PC-3 (cell line): ENCODE measurements at regions not wholly inside any gene's neighbourhood (a gene's known extent, or its start where the extent isn't known, plus 50 kb on each side); places are given as distances from the start of the nearest gene placed in this dataset.

ENCODE experiments used
- CTCF ChIP-seq: fragments of 300-600 bp; sonication (generic); conservative IDR thresholded peaks from 2 replicates; pipeline ENCODE4 v1.5.1; 2017; ENCODE audit warnings: antibody characterized with exemption, low read depth, mild to moderate bottlenecking, low read length
- EZH2 ChIP-seq: fragments of 300-600 bp; sonication (generic); IDR thresholded peaks from one replicate; pipeline ENCODE4 v1.6.1; 2017; ENCODE audit warnings: antibody characterized with exemption, mild to moderate bottlenecking, low read length; ENCODE audit not compliant: unreplicated experiment
- EZH2phosphoT487 ChIP-seq: fragments of 300-600 bp; sonication (generic); IDR thresholded peaks from 2 replicates; pipeline ENCODE4 v1.6.1; 2018; ENCODE audit warnings: mild to moderate bottlenecking, antibody characterized with exemption, low read length, borderline replicate concordance

- TF ChIP-seq EZH2 (no peak), CTCF (no peak), EZH2phosphoT487 (no peak)
These were observed 183.4 kb downstream of the BUD13 start for GRCh38 chr11:116589402-116589801.
